HFF-Myc (cell line): ENCODE measurements at regions not wholly inside any gene's neighbourhood (a gene's known extent, or its start where the extent isn't known, plus 50 kb on each side); places are given as distances from the start of the nearest gene placed in this dataset.
A peak's percentile ranks its signal among the peaks of the same experiment; 100 is the strongest.

Experiments
- DNase-seq: peaks from one replicate; pipeline ENCODE4 v3.0.0-alpha.2; 2011; ENCODE audit warnings: low read depth; ENCODE audit errors: extremely low read depth
- H3K4me3 ChIP-seq: replicated peaks from 2 replicates; pipeline ENCODE4 v1.5.1; 2011; ENCODE audit warnings: low read depth, mild to moderate bottlenecking, control low read depth, low read length
- CTCF ChIP-seq: IDR thresholded peaks from 2 replicates; pipeline ENCODE4 v1.5.1; 2012; ENCODE audit warnings: mild to moderate bottlenecking, low read depth, low read length, control low read depth; ENCODE audit errors: missing control alignments

GRCh38 chr11:122219791-122220190 is 103.8 kb upstream of the BLID start:
- no peak for DNase-seq
- no peak overlapping the region for H3K4me3 ChIP-seq
- TF ChIP-seq CTCF: no peak

DNA sequence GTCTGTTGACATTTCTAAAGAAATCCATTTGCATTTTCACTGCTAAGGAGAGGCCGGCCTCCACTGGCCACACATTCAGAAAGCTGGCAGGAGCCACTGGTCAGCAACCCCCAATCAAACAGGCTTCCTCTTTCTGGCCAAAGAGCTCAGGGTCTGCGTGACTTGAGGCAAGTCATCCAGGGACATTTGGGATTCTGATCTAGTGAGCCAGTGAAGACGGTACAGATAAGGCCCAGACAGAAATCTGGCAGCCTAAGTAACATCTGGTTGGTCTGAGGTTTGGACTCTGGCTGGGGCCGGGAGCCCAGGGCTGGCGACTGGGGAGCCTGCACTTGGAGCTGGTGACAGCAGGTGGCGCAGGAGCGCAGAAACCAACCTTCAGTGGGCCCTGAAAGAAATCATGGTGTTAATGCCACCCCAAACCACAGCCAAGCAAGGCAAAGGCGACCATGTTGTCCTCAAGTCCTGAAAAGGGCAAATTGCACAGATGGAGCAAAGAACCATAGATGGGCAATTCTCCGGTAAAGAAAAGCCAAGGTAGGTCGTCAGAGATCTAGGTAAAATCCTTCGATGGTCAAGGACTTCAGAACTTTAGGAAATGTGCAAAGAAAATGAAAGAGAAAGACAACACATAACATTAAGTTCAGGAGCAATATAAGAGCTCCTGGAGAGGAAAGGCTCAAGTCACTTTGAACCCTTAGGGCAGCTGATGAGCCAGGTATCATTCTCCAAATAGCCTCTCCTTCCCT is 99.4 kb upstream of the BLID start:
- peak; percentile 61 for DNase-seq
- peak; percentile 97 for TF ChIP-seq CTCF
- no peak overlapping the region for H3K4me3 ChIP-seq

DNA sequence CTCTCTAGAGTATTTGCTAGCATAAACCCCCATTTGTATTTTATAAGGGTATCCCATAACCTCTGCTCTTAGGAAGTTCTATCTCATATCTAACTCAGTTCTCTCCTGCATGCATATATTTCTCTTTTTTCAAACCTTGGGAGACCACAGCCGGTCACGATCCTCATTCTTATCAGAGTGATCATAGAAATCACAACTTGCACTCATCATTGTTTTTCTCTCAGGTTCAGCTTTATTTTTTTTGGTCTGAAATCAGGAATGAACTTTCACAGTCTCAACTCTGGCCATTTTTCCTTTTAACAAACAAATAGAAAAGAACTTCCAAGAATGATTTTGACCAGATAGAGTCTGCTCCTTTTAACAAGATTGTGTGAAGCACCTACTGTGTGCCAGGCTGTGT is 98.6 kb upstream of the BLID start:
- DNase-seq: no peak
- TF ChIP-seq CTCF: no peak
- H3K4me3 ChIP-seq: no peak overlapping the region

DNA sequence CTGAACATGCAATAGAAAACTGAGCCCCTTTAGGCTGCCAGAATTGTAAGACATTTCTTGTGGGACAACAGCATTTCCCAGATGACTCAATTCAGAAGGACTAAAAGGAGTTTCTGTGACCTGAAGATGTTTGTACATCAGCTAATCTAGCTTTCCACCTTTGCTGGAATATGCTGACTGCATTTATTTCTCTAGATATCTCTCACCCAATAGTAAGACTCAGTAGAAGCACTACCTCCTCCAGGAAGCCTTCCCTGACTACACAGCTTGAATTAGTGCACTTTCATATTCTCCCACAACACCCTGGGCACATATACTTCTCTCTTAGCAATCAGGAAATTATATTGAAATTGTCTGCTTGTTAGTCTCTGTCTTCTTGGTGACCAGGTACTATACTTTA is 98.1 kb upstream of the BLID start:
- DNase-seq: no peak
- no peak overlapping the region for H3K4me3 ChIP-seq
- no peak for TF ChIP-seq CTCF

DNA sequence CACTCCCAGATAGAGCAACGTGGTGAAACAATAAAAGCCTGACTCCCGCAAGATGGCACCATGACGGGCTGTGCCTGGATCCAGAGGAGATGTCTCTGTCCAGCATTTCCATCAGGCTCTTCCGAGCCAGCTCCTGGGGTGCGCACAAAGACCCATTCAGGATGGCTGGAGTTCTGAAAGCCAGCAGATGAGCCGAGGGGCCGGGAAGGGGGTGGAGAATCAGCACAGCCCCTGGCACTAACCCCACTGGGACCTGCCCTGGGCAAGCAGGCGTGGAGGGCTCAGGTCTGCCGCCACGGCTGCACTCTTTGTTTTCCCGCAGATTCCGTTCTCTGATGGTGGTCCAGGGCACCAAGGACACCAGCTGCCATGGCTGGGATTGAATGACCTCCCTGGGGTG is 97.2 kb upstream of the BLID start:
- no peak for DNase-seq
- no peak overlapping the region for H3K4me3 ChIP-seq
- TF ChIP-seq CTCF: no peak

DNA sequence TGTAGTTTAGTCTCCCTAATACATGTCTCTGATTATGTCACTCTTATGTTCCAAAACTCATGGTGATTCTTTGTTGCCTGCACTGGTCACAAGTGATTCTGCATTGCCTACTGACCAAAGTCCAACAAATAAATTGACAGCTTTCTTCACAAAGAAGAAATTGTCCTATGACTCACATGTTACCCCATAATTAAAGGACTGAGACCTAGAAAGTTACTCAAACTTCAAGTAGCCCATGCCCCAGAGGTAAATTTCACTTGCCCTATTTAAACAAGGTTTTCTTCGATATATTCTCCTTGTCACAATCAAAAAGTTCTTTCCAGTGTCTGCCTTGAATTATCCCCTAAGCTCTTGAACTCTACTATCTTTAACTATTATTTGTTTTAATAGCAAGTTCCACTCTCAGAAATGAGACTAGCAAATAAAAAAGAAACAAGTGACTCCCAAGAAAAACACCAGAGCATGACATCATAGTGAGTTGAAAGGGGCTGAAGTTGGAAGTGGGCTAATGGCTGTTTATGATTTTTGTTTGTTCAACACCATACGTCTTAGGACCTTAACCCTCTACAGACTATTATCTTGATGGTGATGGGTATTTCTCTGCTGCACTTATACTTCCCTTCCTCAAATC is 94.5 kb upstream of the BLID start:
- DNase-seq: no peak
- H3K4me3 ChIP-seq: no peak overlapping the region
- no peak for TF ChIP-seq CTCF
